Renal cortex interstitium (tissue), 11 donors: ENCODE measurements at regions not wholly inside any gene's neighbourhood (a gene's known extent, or its start where the extent isn't known, plus 50 kb on each side); places are given as distances from the start of the nearest gene placed in this dataset.
A peak's percentile ranks its signal among the peaks of the same experiment; 100 is the strongest.

Source experiments
- DNase-seq, 11 donors: peaks; one replicate each; pipeline ENCODE4 v3.0.0-alpha.2; 2013; ENCODE audit warnings: low read depth in 9 of 11, low spot score in 4 of 11; ENCODE audit errors: extremely low read depth in 1 of 11

GRCh38 chr4:7128644-7129043 lies 60.8 kb upstream of the GRPEL1 start:
- DNase-seq, result no peak

GRCh38 chr4:7128234-7128633 lies 60.4 kb upstream of the GRPEL1 start:
- no peak for DNase-seq

DNA sequence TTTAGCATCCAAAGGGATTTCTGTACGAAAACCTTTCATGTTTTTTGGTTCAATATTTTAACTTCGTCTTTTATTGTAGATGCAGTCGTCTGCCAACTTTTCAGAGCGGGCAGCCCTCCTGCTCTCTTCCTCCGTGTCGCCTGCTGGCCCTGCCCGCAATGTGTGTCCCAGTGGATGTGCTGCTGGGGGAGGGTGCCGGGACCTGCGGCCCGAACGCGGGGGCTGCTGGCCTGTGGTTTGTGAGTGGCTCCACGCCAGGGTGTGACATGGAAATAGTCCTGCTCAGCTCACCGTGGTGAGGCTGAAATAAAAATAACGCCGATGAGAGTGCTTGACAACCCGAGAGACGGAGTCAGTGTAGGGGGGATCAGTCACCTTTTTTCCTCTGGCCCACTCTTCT lies 59.7 kb upstream of the GRPEL1 start:
- DNase-seq, result no peak

DNA sequence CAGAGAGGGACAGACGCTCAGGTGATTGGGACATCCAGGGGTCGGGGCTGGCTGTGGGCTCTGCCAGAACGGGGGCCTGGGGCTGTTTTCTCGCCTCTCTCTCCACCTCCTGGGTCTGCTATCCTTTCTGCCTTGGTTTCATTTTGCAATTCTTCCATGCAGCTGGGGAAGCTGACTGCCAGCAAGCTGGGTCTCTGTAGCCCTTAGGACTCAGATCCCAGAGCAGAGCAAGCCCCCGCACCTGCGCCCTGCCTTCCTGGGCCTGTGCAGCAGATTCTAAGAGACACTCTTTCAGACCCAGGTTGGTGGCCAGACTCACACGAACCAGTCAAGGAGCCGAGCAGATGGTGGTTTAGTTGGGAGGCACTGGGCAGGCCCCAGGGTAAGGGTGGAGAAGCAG lies 59.1 kb upstream of the GRPEL1 start:
- no peak for DNase-seq

DNA sequence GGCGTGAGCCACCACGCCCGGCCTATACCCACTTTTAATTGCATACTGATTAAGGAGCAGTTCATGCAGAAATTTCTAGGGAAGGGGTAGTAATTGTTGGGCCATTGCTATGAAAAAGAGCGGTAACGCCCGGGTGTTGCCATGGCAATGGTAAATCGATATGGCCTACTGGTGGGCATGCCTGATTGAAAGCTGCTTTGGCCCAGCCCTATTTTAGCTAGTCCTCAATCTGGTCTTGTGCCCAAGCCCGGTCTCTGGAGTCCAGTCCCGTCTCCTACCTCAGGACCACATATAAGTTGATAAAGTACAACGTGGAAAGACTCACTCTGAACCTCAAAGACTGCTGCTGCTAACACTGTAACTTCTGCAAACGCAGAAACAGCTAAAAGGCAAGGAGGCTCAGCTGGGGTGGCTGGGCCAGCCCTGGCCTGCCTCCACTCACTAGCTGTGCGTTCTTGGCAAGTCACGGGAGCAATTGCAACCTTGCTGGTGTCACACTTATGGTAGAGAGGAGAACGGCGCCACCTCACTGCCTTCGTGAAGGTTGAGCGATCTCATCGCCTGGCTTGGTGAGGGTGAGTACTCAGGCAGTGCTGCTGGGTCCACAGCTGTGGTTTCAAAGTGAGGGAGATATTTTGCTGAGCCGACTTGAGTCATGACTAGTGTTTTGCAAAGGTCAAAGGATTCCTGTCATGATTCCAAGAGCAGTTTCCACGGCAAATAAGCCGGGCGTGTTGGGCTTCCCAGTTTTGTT lies 57.0 kb upstream of the GRPEL1 start:
- peak in 4 of 11 donors; percentile 32 to 62 (median 46) for DNase-seq

DNA sequence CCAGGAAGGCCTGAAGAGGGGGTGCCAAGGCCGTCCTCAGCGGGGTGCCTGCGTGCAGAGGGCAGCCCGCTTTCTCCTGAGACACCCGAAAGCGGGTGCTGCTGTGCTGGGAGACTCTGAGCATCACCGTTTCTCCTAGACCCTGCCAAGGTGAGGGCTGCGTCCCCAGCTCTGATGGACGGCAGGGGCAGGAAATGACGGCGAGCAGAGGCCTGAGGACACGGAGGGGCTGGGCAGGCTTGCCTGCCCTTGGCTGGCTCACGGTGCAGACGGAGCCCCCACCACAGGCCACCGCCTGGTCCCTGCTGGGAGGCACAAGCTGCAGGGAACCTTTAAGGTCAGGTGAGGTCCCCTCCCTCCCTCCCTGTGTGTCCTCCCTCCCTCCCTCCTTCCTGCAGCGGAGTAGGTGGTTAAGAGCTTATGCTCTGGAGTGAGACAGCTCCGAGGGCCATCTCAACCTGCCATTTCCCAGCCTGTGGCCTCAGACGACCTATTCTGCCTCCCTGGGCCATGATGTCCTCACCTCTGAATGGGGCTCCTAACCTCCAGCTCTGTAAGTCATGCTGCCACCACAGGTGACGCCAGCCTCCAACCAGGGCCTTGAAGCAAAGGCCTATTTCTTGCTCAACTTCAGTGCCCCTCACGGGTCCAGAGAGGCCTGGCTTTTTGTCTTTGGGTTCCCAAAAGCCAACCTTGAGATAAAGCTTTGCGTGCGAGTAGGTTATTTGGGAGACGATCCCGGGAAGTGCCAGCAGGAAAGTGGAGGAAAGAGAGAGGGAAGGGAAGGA lies 54.2 kb upstream of the GRPEL1 start:
- no peak for DNase-seq

- DNase-seq, result no peak
These were observed 53.3 kb upstream of the GRPEL1 start for GRCh38 chr4:7121174-7121573.

DNA sequence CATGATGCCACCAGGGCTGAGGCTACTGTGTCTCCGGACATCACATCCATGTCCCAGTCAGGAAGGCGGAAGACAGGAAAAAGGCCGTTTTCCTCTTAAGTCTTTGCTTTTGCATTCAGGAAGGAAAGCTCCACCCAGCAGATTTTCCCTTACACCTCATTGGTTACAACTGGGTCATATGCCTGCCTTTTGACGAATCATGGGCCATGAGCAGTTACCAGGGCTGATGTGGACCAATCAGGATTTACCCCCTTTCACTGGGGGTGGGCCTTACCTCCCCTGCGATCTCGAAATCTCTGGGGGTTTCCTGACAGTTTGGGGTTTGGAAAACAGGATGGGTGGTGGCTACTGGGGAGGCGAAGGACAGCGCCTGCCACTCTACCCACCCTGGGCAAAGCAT lies 52.5 kb upstream of the GRPEL1 start:
- no peak for DNase-seq

DNA sequence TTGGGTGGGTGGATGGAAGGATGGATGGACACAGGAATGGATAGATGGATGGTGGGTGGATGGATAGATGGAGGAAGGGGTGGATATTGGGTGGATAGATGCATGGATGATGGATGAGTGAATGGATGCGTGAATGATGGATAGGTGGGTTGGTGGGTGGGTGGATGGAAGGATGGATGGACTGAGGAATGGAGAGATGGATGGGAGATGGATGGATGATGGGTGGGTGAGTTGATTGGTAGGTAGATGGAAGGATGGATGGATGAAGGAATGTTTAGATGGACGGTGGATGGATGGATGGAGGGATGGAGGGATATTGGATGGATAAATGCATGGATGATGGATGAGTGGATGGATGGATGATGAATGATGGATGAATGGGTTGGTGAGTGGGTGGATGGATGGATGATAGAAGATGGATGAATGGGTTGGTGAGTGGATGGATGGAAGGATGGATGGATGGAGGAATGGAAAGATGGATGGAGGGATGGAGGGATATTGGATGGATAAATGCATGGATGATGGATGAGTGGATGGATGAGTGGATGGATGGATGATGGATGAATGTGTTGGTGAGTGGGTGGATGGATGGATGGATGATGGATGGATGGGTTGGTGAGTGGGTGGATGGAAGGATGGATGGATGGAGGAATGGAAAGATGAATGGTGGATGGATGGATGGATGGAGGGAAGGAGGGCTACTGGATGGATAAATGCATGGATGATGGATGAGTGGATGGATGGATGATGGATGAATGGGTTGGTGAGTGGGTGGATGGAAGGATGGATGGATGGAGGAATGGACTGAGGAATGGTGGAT lies 50.4 kb upstream of the GRPEL1 start:
- DNase-seq, result no peak
